ENCODE measurements at regions not wholly inside any gene's neighbourhood (a gene's known extent, or its start where the extent isn't known, plus 50 kb on each side); places are given as distances from the start of the nearest gene placed in this dataset.

DNA sequence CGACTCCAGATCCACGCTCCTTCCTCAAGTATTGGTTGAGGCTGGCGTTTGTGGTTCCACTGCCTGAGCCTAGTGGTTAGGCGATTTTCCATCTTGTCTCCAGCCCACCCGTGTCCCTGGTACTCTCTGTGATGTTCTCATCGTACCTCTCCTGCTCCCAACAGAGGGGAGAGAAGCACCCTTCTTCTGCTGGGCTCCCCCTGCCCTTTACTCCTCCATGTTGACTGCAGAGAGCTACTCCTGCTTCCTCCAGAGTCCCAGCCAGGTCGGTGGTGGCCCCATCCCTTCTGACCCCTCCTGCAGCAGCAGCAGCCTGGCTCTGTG, 164.0 kb upstream of the BCOR start:
- TF ChIP-seq CTCF (IDR thresholded peaks at IDR 0.05) = no peak
- no peak for TF ChIP-seq EZH2 (IDR thresholded peaks at IDR 0.05; ENCODE audit: borderline replicate concordance, insufficient read depth, low read depth, low read length, poor library complexity, severe bottlenecking)
